ENCODE measurements at regions not wholly inside any gene's neighbourhood (a gene's known extent, or its start where the extent isn't known, plus 50 kb on each side); places are given as distances from the start of the nearest gene placed in this dataset.

- POLR2A ChIA-PET = no interaction called here
These were observed 191.4 kb downstream of the KTN1 start for GRCh38 chr14:55771242-55771981.

More at GRCh38 chr14:55771242-55771981, 191.4 kb downstream of the KTN1 start:
- no peak overlapping the region for H3K4me2 ChIP-seq (ENCODE audit: insufficient read depth, low read length)
- H4K20me1 ChIP-seq (replicated peaks; ENCODE audit: control insufficient read depth, extremely low read depth, insufficient read depth, low read length) = no peaks in the 10 kb centered on the region
- no peak for FAIRE-seq
- CTCF ChIA-PET = interaction anchor here (2.5 kb wide), 1 partner anchor 11 kb away, joined by 8 read pairs; no protein-coding TSS in a partner anchor
- no peaks in the 10 kb centered on the region for H3K4me1 ChIP-seq (ENCODE audit: control insufficient read depth, extremely low read depth, insufficient read depth, low read length)
- intact Hi-C loops (cut with micrococcal nuclease) (no loop called here), dilution Hi-C loops (cut with MboI; ENCODE audit: extremely low pct_ligation_motif_present, low sequenced_read_pairs) (no loop called here)
- H2AFZ ChIP-seq (ENCODE audit: low read depth, low read length) = no peak overlapping the region
- H3K9ac ChIP-seq (replicated peaks; ENCODE audit: extremely low read depth, insufficient read depth, low read length) = no peak overlapping the region
- no peaks in the 10 kb centered on the region for H3K27me3 ChIP-seq (ENCODE audit: control insufficient read depth in 2 of 2, insufficient read depth in 2 of 2, low read length in 2 of 2)
- H3K36me3 ChIP-seq (ENCODE audit: control insufficient read depth in 2 of 2, extremely low read depth in 1 of 2, insufficient read depth in 2 of 2, low read length in 2 of 2) = no peaks in the 10 kb centered on the region
- no peak overlapping the region for H3K4me3 ChIP-seq (replicated peaks in 1 of 3; ENCODE audit: insufficient read depth in 1 of 3, low read depth in 1 of 3, low read length in 3 of 3)
- BruUV-seq (replicated peaks) = no TSS peak
- no peak for DNase-seq (ENCODE audit: low read depth, low spot score)
- TF ChIP-seq CTCF (IDR thresholded peaks at IDR 0.05; ENCODE audit: extremely low read depth in 1 of 2, insufficient read depth in 1 of 2, low read depth in 1 of 2, low read length in 2 of 2) = no peak
- no peak for TF ChIP-seq MAX (IDR thresholded peaks at IDR 0.05; ENCODE audit: insufficient read depth, insufficient read length)
- TF ChIP-seq JUN (IDR thresholded peaks at IDR 0.05; ENCODE audit: borderline replicate concordance, insufficient read depth, insufficient read length, low read depth) = no peak
- no peak for TF ChIP-seq GATA2 (IDR thresholded peaks at IDR 0.05; ENCODE audit: insufficient read depth, insufficient read length, low read depth, low read length)
- no peaks in the 10 kb centered on the region for H3K79me2 ChIP-seq (ENCODE audit: control insufficient read depth, insufficient read depth, low read length)
- no peaks in the 10 kb centered on the region for H3K9me3 ChIP-seq (replicated peaks; ENCODE audit: control insufficient read depth, insufficient read depth, low read length)
- no peak overlapping the region for H3K27ac ChIP-seq (ENCODE audit: insufficient read depth, low read depth, low read length)
- no peaks in the 10 kb centered on the region for H3K9me1 ChIP-seq (replicated peaks; ENCODE audit: control insufficient read depth, extremely low read depth, insufficient read depth, low read length)
